Gastrocnemius medialis (tissue), 4 donors: ENCODE measurements at regions not wholly inside any gene's neighbourhood (a gene's known extent, or its start where the extent isn't known, plus 50 kb on each side); places are given as distances from the start of the nearest gene placed in this dataset.

Experiments
- ATAC-seq, 2 donors: fragments of 150-250 bp; one replicate each; pipeline ENCODE4 v1.9.1; 2016
- DNase-seq, 2 donors: peaks; one replicate each; pipeline ENCODE4 v3.0.0-alpha.2; 2019
- H3K27ac ChIP-seq, 4 donors: fragments of 200-600 bp; sonication (generic); 1 replicate in 1 of 4; 2 replicates in 3 of 4; pipeline ENCODE4 v1.5.1; 2016 to 2018; ENCODE audit warnings: mild to moderate bottlenecking in 2 of 4, moderate library complexity in 1 of 4
- H3K27me3 ChIP-seq, 3 donors: fragments of 200-600 bp; sonication (generic) in 2 of 3; 1 replicate in 1 of 3; 2 replicates in 2 of 3; pipeline versions ENCODE4 v1.5.1 to v1.6.0; 2016 to 2019; ENCODE audit warnings: mild to moderate bottlenecking in 1 of 3, moderate library complexity in 1 of 3
- H3K36me3 ChIP-seq, 2 donors: fragments of 200-600 bp; sonication (generic) in 1 of 2; one replicate each; pipeline ENCODE4 v1.5.1; 2017 to 2018
- H3K4me1 ChIP-seq, 2 donors: fragments of 200-600 bp; sonication (generic) in 1 of 2; one replicate each; pipeline ENCODE4 v1.5.1; 2016 to 2017; ENCODE audit warnings: mild to moderate bottlenecking in 2 of 2
- H3K4me3 ChIP-seq, 4 donors: fragments of 200-600 bp; sonication (generic) in 3 of 4; 1 replicate in 1 of 4; 2 replicates in 3 of 4; pipeline ENCODE4 v1.5.1; 2016 to 2019; ENCODE audit warnings: mild to moderate bottlenecking in 2 of 4
- H3K9me3 ChIP-seq, 3 donors: fragments of 200-600 bp; sonication (generic) in 2 of 3; 1 replicate in 1 of 3; 2 replicates in 2 of 3; pipeline ENCODE4 v1.5.1; 2016 to 2019
- POLR2A ChIP-seq, 2 donors: fragments of 450-650 bp; IDR thresholded peaks; one replicate each; pipeline ENCODE4 v1.6.1; 2017; ENCODE audit warnings: antibody characterized with exemption in 2 of 2, mild to moderate bottlenecking in 2 of 2, moderate library complexity in 2 of 2
- in situ Hi-C, 4 donors: fragments of 200-750 bp; cut with MboI; loops; one replicate each; pipeline versions ENCODE4 v1.15.0 to v1.8.0; 2017; ENCODE audit warnings: low sequenced_read_pairs in 4 of 4
- intact Hi-C: fragments of 100-400 bp; cut with DNase I; formaldehyde crosslinking; loops from one replicate; pipeline ENCODE4 v1.15.1; 2023; ENCODE audit warnings: low total_unique reads
- TF ChIP-seq, protein P1 (sequence below), 5 experiments: fragments of 450-650 bp in 3 of 5; fragments of 200-600 bp in 2 of 5; sonication (generic) in 2 of 5; IDR thresholded peaks in 4 of 5; conservative IDR thresholded peaks in 1 of 5; 1 replicate in 4 of 5; 2 replicates in 1 of 5; pipeline ENCODE4 v1.5.1; 2016 to 2019; ENCODE audit warnings: antibody characterized with exemption in 5 of 5, mild to moderate bottlenecking in 3 of 5, moderate library complexity in 3 of 5

DNA sequence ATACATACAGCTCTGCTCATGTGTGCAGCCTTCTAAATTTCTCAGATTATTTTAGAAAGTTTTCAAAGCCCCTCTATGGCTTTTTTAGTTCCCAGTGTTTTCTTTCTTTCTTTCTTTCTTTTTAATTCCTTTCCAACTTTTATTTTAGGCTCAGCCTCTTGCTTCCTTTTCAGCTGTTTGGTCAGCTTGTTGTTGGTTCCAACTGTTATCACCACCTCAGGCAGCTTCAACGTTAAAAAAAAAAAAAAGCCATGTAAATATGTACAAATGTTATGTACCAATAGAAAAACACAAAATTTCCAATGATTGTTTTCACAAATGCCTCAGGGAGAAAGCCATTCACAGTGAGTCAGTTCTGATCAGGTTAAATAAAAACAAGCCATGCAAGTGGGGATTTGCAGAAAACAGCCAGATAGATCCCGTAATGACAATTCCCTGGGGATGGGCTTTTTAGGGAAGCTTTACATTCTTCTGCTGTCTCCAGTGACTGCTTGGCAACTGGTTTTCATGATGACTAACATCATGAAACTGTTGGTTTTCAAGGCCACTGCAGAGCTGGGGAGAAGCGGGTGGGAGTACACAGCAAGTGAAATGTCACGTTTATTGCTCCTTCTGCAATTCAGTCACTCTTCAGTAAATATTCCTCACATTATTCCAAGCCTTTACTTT, 908.4 kb downstream of the EPHA3 start:
- Histone ChIP-seq H3K9me3 (no peaks in the 10 kb centered on the region), H3K36me3 (no peaks in the 10 kb centered on the region), H3K4me1 (no peaks in the 10 kb centered on the region), H3K4me3 (no peak overlapping the region), H3K27ac (no peak overlapping the region), H3K27me3 (no peaks in the 10 kb centered on the region)
- TF ChIP-seq, protein P1, sequence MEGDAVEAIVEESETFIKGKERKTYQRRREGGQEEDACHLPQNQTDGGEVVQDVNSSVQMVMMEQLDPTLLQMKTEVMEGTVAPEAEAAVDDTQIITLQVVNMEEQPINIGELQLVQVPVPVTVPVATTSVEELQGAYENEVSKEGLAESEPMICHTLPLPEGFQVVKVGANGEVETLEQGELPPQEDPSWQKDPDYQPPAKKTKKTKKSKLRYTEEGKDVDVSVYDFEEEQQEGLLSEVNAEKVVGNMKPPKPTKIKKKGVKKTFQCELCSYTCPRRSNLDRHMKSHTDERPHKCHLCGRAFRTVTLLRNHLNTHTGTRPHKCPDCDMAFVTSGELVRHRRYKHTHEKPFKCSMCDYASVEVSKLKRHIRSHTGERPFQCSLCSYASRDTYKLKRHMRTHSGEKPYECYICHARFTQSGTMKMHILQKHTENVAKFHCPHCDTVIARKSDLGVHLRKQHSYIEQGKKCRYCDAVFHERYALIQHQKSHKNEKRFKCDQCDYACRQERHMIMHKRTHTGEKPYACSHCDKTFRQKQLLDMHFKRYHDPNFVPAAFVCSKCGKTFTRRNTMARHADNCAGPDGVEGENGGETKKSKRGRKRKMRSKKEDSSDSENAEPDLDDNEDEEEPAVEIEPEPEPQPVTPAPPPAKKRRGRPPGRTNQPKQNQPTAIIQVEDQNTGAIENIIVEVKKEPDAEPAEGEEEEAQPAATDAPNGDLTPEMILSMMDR (IDR thresholded peaks at IDR 0.05 in 4 of 5, conservative IDR thresholded peaks at IDR 0.05 in 1 of 5) = no peak
- no peak for TF ChIP-seq POLR2A (IDR thresholded peaks at IDR 0.05)
- ATAC-seq (no peak), DNase-seq (no peak)
- in situ Hi-C loops (no loop called here), intact Hi-C loops (no loop called here)

DNA sequence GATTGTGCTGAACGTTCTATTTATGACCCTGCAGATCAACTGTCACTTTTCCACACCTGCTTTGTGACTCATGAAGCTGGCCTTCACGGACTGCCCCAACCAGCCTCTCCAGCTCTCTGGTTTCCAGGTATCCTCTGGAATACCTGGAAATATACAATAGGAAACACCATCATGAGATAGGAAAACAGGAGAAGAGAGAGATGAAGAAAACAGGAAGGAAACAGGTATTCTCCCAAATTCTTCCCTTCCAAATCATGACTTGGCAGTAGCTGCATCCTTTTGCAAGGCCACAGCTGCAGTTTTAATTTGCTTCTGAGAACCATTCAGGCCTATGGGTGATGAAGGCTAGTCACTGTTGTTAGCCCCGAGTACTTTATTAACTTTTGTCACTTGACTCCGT, 909.1 kb downstream of the EPHA3 start:
- Histone ChIP-seq H3K27ac (no peak overlapping the region), H3K9me3 (no peaks in the 10 kb centered on the region), H3K4me3 (no peak overlapping the region), H3K36me3 (no peaks in the 10 kb centered on the region), H3K4me1 (no peaks in the 10 kb centered on the region), H3K27me3 (no peaks in the 10 kb centered on the region)
- in situ Hi-C loops = no loop called here
- ATAC-seq (no peak), DNase-seq (no peak)
- TF ChIP-seq POLR2A (IDR thresholded peaks at IDR 0.05) = no peak
- TF ChIP-seq, protein P1 (IDR thresholded peaks at IDR 0.05 in 4 of 5, conservative IDR thresholded peaks at IDR 0.05 in 1 of 5) = no peak
- intact Hi-C loops = no loop called here

DNA sequence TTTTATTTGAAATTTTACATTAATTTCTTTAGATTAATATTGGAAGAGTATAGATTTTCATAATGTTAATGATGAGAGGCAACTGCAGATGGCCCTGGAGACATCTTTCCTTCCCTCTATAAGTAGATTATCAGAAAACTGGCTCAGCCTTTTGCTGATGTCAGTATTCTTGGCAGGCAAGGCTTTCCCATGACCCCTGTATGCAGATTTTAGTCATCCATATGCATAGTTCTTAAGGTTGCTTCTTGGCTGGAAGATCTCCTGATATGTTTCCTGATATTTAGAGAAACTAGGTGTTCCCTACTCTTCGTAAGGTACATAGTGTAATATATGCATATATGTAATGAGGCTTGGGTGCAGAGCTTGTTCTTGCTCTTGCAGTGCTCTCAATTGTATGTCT, 911.4 kb downstream of the EPHA3 start:
- H3K36me3 ChIP-seq = no peaks in the 10 kb centered on the region
- DNase-seq (no peak), ATAC-seq (no peak)
- intact Hi-C loops = no loop called here
- no peak overlapping the region for H3K4me3 ChIP-seq
- H3K27me3 ChIP-seq = no peaks in the 10 kb centered on the region
- TF ChIP-seq, protein P1 (IDR thresholded peaks at IDR 0.05 in 4 of 5, conservative IDR thresholded peaks at IDR 0.05 in 1 of 5) = no peak
- TF ChIP-seq POLR2A (IDR thresholded peaks at IDR 0.05) = no peak
- H3K9me3 ChIP-seq = no peaks in the 10 kb centered on the region
- in situ Hi-C loops = no loop called here
- no peak overlapping the region for H3K27ac ChIP-seq
- no peaks in the 10 kb centered on the region for H3K4me1 ChIP-seq

DNA sequence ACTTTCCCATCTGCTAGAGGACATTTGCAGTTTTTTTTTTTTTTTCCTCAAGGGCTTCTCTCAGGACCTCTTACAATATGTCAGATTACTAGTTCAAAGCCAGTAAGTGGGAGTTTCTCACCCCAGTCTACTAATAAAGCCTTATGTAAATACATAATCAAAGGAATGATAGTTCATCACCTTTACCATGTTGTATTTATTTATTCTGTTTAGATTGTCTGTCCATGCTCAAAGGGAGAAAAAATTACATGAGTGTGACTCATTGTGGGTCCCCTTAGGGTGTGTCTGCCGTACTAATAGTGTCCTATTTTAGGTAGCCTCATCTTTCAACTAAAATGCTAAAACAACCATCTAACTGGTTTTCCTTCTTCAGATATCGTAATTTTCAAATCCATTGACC, 917.6 kb downstream of the EPHA3 start:
- no peaks in the 10 kb centered on the region for H3K4me1 ChIP-seq
- H3K36me3 ChIP-seq = no peaks in the 10 kb centered on the region
- intact Hi-C loops (no loop called here), in situ Hi-C loops (no loop called here)
- no peaks in the 10 kb centered on the region for H3K9me3 ChIP-seq
- no peak for TF ChIP-seq POLR2A (IDR thresholded peaks at IDR 0.05)
- TF ChIP-seq, protein P1 (IDR thresholded peaks at IDR 0.05 in 4 of 5, conservative IDR thresholded peaks at IDR 0.05 in 1 of 5) = no peak
- DNase-seq = no peak
- H3K4me3 ChIP-seq = no peak overlapping the region
- no peak overlapping the region for H3K27ac ChIP-seq
- no peak for ATAC-seq
- no peaks in the 10 kb centered on the region for H3K27me3 ChIP-seq

DNA sequence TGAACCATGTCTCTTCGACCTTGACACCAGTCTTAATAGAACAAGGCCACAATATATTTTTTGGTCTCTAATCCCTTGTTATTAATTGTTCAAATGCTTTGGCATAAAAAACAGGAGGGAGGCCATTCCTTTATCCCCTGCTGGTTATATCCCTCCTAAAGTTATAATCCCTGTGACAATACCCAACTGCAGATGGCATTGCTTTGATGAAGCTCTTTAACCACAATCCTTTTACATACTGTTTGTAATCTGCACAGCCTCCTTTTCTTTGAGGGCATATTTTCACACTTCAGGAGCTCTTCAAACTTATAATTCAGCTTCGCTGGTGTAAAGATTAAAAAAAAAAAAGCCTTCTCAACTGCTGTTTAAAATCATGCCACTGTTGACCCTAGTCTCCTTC, 919.0 kb downstream of the EPHA3 start:
- Histone ChIP-seq H3K4me1 (no peaks in the 10 kb centered on the region), H3K36me3 (no peaks in the 10 kb centered on the region), H3K9me3 (no peaks in the 10 kb centered on the region), H3K4me3 (no peak overlapping the region), H3K27ac (no peak overlapping the region), H3K27me3 (no peaks in the 10 kb centered on the region)
- TF ChIP-seq POLR2A (IDR thresholded peaks at IDR 0.05) = no peak
- TF ChIP-seq, protein P1 (IDR thresholded peaks at IDR 0.05 in 4 of 5, conservative IDR thresholded peaks at IDR 0.05 in 1 of 5) = no peak
- intact Hi-C loops (no loop called here), in situ Hi-C loops (no loop called here)
- DNase-seq (no peak), ATAC-seq (no peak)
